ENCODE measurements at regions not wholly inside any gene's neighbourhood (a gene's known extent, or its start where the extent isn't known, plus 50 kb on each side); places are given as distances from the start of the nearest gene placed in this dataset.

DNA sequence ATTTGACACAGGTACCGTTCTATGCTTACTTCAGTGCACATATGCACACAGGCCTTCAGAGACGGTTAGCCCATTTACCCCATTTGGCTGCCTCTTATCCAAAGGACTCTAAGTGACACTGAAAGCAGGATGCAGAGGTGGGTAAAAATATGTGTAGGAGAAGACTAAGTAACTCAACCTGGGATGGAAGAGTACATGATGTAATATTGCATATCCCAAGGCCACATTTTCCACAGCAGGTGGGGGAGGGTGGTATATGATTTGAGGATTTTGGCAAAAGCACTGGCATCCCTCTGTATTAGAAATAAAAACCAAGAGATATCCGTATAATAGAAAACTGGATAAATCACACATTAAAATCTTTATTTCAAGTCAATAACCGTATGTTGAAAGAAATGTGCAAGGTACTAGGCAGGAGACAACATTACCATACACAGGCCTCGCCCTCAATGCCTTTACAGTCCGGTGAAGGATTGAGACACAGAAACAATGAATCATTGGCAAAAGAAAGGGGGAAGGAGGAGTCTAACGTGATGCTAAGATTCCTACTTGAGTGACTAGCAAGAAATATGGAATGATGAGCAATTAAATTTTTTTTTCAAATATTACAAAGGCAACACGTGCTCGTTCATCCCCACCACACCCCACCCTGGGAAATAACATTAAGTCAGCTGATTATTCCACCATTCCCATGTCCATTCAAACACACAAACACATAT is 161.0 kb upstream of the RASGEF1B start:
- TF ChIP-seq POLR2AphosphoS5 (IDR thresholded peaks at IDR 0.05) (no peak), CTCF (IDR thresholded peaks at IDR 0.05; ENCODE audit: poor library complexity, severe bottlenecking) (no peak), TAF1 (IDR thresholded peaks at IDR 0.05; ENCODE audit: low read depth) (no peak), SMC3 (conservative IDR thresholded peaks at IDR 0.05; ENCODE audit: poor library complexity) (no peak), RAD21 (conservative IDR thresholded peaks at IDR 0.05) (no peak), MXI1 (conservative IDR thresholded peaks at IDR 0.05; ENCODE audit: poor library complexity, severe bottlenecking) (no peak), EP300 (conservative IDR thresholded peaks at IDR 0.05; ENCODE audit: poor library complexity, severe bottlenecking) (no peak)
- TF ChIP-seq, protein P1, sequence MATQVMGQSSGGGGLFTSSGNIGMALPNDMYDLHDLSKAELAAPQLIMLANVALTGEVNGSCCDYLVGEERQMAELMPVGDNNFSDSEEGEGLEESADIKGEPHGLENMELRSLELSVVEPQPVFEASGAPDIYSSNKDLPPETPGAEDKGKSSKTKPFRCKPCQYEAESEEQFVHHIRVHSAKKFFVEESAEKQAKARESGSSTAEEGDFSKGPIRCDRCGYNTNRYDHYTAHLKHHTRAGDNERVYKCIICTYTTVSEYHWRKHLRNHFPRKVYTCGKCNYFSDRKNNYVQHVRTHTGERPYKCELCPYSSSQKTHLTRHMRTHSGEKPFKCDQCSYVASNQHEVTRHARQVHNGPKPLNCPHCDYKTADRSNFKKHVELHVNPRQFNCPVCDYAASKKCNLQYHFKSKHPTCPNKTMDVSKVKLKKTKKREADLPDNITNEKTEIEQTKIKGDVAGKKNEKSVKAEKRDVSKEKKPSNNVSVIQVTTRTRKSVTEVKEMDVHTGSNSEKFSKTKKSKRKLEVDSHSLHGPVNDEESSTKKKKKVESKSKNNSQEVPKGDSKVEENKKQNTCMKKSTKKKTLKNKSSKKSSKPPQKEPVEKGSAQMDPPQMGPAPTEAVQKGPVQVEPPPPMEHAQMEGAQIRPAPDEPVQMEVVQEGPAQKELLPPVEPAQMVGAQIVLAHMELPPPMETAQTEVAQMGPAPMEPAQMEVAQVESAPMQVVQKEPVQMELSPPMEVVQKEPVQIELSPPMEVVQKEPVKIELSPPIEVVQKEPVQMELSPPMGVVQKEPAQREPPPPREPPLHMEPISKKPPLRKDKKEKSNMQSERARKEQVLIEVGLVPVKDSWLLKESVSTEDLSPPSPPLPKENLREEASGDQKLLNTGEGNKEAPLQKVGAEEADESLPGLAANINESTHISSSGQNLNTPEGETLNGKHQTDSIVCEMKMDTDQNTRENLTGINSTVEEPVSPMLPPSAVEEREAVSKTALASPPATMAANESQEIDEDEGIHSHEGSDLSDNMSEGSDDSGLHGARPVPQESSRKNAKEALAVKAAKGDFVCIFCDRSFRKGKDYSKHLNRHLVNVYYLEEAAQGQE (IDR thresholded peaks at IDR 0.05; ENCODE audit: borderline replicate concordance), result no peak
